AG04449 (cell line): ENCODE measurements at regions not wholly inside any gene's neighbourhood (a gene's known extent, or its start where the extent isn't known, plus 50 kb on each side); places are given as distances from the start of the nearest gene placed in this dataset.

Experiments
- CTCF ChIA-PET: fragments of 350-600 bp; formaldehyde crosslinking; extraction: SDS; loops from one replicate; lab custom pipeline; 2021; ENCODE audit warnings: antibody characterized with exemption; lab: Yijun Ruan, JAX
- POLR2A ChIA-PET: fragments of 400-600, 350-600 bp; formaldehyde crosslinking; extraction: SDS; loops from one replicate; lab custom pipeline; 2020; ENCODE audit warnings: antibody characterized with exemption, inconsistent platforms; lab: Yijun Ruan, JAX
- DNase-seq: peaks from one replicate; pipeline ENCODE4 v3.0.0-alpha.2; 2010; ENCODE audit warnings: low read depth, low spot score
- H3K4me3 ChIP-seq: 2 replicates; pipeline ENCODE4 v1.5.1; 2011; ENCODE audit warnings: low read depth, mild to moderate bottlenecking, control low read depth, low read length
- CTCF ChIP-seq: IDR thresholded peaks from one replicate; pipeline ENCODE4 v1.5.1; 2011; ENCODE audit warnings: mild to moderate bottlenecking, moderate library complexity, low read length, control low read depth, inconsistent platforms; ENCODE audit not compliant: insufficient read depth; ENCODE audit errors: missing control alignments

DNA sequence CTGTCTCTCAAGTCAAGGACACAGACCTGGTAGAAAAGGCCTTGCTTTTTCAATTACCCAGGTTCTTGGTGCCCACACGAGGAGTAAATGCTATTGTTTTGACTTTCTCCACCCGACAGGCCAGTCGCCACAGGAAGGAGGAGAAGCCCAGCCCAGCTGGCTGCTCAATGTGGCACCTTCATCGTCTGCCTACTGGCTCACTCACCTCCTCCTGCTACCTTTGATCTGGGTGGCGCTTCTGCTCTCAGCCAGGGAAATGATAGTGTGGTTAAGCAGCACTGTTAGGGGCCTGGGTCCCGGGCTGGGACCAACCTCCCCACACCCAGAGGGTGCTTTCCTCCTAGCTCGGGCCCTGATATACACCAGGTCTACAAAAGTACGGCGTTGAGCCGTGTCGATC lies 75.0 kb upstream of the FZD10 start:
- TF ChIP-seq CTCF = no peak
- DNase-seq = no peak
- CTCF ChIA-PET = no interaction called here
- no peak overlapping the region for H3K4me3 ChIP-seq
- POLR2A ChIA-PET = no interaction called here

- H3K4me3 ChIP-seq = no peak overlapping the region
- ChIA-PET POLR2A (no interaction called here), CTCF (no interaction called here)
- no peak for TF ChIP-seq CTCF
- DNase-seq = no peak
These were observed 73.8 kb upstream of the FZD10 start for GRCh38 chr12:130088504-130088903.

DNA sequence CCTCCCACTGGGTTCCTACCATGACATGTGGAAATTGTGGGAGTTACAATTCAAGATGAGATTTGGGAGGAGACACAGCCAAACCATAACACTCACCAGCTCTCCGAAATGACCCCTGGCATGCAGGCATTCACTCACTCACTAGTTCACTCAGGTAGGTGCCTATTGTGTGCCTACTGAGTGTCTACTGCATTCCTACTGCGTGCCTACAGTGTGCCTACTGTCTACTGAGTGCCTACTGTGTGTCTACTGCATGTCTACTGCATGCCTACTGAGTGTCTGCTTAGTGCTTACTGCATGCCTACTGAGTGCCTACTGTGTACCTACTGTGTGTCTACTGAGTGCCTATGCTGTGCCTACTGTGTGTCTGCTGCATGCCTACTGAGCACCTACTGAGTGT lies 71.7 kb upstream of the FZD10 start:
- TF ChIP-seq CTCF = no peak
- ChIA-PET POLR2A (no interaction called here), CTCF (no interaction called here)

GRCh38 chr12:130093380-130093779 lies 68.9 kb upstream of the FZD10 start:
- ChIA-PET POLR2A (no interaction called here), CTCF (no interaction called here)
- no peak for DNase-seq
- TF ChIP-seq CTCF = no peak
- no peak overlapping the region for H3K4me3 ChIP-seq

More for the DNA sequence above, 71.7 kb upstream of the FZD10 start:
- H3K4me3 ChIP-seq = no peak overlapping the region
- no peak for DNase-seq

DNA sequence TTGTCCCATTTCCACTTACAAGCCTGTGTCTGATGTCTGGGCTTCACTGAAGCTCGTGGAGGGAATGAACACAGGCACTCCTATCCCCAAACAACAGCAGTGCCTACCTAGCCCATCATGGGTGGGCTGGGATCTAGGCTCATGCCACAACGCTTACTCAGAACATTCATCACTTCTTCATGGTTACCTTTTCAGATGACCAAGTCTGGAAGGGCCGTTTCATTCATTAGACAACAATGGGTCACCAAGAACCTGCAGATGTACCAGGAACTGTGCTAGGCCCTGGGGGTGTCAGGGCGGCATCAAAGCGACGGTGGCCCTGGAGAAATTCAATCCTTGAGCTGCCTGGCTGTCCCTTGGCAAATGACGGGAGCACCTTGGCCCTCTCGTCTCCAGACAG lies 64.9 kb upstream of the FZD10 start:
- no peak overlapping the region for H3K4me3 ChIP-seq
- no peak for DNase-seq
- ChIA-PET CTCF (no interaction called here), POLR2A (no interaction called here)
- no peak for TF ChIP-seq CTCF

- no peak for TF ChIP-seq CTCF
- POLR2A ChIA-PET = no interaction called here
These were observed 64.4 kb upstream of the FZD10 start for GRCh38 chr12:130097798-130098255.

More at GRCh38 chr12:130097798-130098255, 64.4 kb upstream of the FZD10 start:
- DNase-seq = no peak
- H3K4me3 ChIP-seq = no peak overlapping the region
- CTCF ChIA-PET = no interaction called here
